ENCODE measurements at regions not wholly inside any gene's neighbourhood (a gene's known extent, or its start where the extent isn't known, plus 50 kb on each side); places are given as distances from the start of the nearest gene placed in this dataset.

- DNase-seq = no peak
These were observed 246.7 kb downstream of the HS3ST1 start for GRCh38 chr4:11182031-11182430.

GRCh38 chr4:11179796-11180195 lies 248.9 kb downstream of the HS3ST1 start:
- DNase-seq = no peak

DNA sequence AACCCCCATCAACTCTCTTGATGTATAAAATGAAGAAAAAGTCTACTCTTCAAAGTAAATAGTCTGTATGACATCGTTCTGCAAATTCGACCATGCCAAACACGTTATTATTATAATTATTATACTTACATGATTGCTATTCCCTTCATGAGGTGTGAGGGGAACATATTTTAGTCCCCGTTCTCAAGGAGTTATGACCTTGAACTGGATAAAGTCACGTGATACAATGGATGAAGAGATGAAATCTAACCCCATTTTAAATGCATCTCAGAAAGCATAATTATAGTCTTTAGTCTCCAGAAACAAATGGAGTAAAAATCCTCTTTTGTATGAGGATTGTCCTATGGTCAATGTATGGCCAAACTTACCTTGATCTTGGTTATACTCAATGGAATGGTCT lies 250.3 kb downstream of the HS3ST1 start:
- DNase-seq = no peak

- DNase-seq = no peak
These were observed 253.3 kb downstream of the HS3ST1 start for GRCh38 chr4:11175374-11175773.

- no peak for DNase-seq
These were observed 262.1 kb downstream of the HS3ST1 start for GRCh38 chr4:11166606-11167005.

GRCh38 chr4:11166034-11166433 lies 262.7 kb downstream of the HS3ST1 start:
- DNase-seq = no peak

DNA sequence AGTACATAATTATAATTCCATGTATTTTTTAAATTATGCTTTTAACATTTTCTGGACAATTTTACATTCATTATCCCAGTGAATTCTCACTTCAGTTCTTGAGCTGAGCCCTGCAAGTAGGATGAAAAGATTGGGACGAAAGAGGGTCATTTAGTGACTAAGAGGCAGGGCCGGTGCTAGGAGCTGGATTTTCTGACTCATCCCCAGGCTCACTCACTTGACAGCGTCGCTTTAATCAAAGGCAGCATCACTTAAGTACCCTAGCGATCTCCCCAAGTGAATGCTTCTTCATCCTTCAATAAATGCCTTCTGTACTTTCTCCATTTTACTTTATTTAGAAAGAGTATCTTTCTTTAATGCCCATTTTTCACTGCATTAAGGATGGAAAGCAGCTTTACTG lies 263.6 kb downstream of the HS3ST1 start:
- no peak for DNase-seq

GRCh38 chr4:11160288-11160687 lies 268.4 kb downstream of the HS3ST1 start:
- no peak for DNase-seq

GRCh38 chr4:11158971-11159370 lies 269.7 kb downstream of the HS3ST1 start:
- no peak for DNase-seq

DNA sequence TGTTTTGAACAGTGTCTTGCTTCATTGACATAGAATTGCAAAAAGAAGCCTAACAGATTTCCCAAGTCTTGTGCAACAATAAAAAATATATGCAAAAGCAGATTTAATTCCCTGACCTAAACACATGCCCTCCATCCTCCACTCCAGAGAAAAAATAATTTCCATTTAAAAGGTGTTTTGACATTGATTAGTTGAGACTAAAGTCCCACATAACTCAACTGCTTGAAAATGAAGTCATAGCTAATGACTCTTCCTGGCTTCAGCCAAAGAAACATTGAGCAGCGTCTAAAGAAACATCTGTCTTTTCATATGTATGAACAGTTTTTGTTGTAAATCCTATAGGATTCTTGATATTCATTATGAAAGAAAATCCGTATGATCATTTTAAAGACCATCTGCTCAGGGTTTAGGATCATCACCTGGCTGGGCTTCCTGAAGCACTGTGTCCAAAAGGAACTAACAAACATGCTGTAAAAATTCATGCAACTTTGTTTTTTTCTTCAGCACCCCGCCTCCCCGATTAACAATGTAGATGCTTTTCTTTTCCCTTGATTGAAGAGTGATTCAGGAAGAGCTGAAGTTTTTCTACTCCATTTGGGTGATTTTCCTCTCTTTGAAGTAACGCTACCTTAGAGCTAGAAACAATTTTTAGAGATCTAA lies 273.4 kb downstream of the HS3ST1 start:
- DNase-seq = no peak

DNA sequence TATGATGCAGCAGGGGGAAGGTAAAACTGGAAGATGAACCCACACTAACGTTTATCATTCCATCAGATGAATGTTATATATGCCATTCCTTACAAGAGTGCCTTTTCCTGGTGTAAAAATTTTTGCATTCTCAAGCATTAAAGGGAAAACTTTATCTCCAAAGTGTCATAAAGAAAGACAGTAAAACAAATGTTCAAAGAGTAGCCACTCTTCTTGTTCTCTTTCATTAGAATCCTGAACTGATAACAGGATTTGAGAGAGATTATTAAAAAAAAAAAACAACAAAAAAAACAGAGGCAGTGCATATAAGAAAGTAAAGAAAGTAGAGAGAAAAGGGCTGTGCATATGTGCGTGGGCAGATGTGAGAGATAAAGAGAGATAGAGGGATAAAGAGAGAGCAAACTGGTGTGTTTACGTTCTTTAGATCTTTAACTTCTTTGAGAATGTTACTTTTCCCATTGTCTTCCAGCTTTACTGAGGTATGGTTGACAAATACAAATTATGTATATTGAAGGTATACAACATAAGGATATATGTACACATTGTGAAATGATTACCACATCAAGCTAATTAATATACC lies 275.4 kb downstream of the HS3ST1 start:
- no peak for DNase-seq

DNA sequence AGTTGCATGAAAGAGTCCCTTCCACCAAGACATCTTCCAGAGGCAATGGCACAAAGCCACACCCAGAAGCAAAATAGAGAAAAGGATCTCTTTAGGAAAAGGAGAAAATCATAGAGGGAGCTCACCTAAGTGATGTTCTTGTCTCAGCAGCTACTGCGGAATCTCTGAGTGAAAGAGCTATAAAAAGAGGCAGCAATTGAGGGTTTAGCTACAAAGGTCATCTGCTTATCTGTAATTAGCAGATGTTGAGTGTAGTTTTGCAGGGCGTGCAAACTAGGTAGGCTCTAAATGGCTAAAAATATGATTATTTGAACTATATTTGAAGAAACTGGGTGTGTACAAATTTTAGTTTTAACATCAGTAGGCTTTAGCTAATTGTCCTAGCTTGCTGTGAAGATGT lies 276.0 kb downstream of the HS3ST1 start:
- DNase-seq = no peak

DNA sequence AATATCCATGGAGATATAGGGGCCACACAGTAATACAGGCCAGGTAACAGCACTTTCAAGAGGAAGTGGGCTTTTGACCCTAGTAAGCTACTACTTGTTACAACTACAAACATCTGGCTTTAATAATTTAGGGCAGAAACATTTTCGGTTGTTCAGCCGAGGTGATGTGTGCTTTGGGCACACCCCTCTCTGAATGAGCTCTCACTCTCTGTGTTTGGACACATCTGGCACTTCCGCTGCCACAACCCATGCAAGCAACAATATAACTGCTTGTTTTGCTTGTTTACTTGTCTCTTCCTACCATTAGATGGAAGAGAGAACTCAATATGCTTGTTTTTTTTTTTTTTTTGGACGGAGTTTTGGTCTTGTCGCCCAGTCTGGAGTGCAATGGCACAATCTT lies 277.2 kb downstream of the HS3ST1 start:
- no peak for DNase-seq

- DNase-seq = no peak
These were observed 279.0 kb downstream of the HS3ST1 start for GRCh38 chr4:11149612-11150259.

- no peak for DNase-seq
These were observed 288.8 kb downstream of the HS3ST1 start for GRCh38 chr4:11139871-11140270.

GRCh38 chr4:11138964-11139363 lies 289.7 kb downstream of the HS3ST1 start:
- no peak for DNase-seq

DNA sequence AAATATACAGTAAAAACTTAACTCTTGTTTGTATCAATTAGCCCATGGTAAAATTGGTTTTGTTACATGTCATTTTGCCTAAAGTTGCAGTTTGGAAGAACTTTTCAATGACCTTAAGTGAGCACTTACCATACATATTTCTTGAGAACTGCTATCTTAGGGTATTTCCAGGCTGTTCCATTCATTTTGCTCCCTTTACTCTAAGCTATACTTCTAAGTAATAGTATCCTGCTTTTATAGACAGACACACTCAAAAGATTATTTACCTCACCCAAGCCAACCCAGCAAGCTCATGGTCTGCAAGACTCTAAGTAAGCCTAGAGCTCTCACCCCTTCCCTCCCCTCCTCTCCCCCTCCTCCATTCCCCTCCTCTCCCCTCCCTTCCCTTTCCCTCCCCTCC lies 294.0 kb downstream of the HS3ST1 start:
- no peak for DNase-seq

GRCh38 chr4:11133868-11134267 lies 294.8 kb downstream of the HS3ST1 start:
- DNase-seq = no peak

GRCh38 chr4:11132478-11132877 lies 296.2 kb downstream of the HS3ST1 start:
- no peak for DNase-seq

DNA sequence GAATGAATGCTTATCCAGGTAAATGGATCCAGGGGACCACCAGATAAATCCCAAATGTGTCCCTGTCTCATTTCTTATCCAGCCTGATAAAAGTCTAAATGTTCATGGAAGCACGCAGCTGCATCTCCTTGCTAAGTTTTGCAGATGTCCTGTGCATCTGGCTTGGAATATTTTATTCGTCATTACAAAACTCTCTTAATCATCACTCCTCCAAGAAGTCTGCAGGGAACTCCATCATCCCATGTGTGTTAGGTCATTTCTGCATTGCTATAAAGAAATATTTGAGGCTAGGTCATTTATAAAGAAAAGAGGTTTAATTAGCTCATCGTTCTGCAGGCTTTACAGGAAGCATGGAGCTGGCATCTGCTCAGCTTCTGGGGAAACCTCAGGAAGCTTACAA lies 297.2 kb downstream of the HS3ST1 start:
- DNase-seq = no peak

- no peak for DNase-seq
These were observed 298.3 kb downstream of the HS3ST1 start for GRCh38 chr4:11130195-11130970.

GRCh38 chr4:11120435-11120834 lies 308.3 kb downstream of the HS3ST1 start:
- no peak for DNase-seq

- DNase-seq = no peak
These were observed 309.2 kb downstream of the HS3ST1 start for GRCh38 chr4:11119474-11119873.

DNA sequence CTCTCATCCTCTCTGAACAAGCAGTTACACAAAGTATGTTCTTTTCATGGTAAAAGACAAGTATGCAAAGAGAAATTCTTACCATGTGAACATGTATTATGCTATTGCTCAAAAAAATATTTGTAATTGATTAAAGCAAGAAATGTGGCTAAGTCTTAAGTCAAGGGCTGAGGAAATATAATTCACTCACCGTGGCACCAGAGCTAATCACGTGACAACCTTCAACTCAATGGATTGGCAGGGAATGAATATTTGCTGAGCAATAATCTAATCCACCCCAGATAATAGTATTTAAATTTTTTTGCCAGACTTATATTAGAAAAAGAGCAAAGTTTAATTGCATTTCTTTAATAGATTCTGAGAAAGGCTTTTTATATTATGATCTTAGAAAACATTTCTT lies 310.2 kb downstream of the HS3ST1 start:
- DNase-seq = no peak
